ENCODE measurements at regions not wholly inside any gene's neighbourhood (a gene's known extent, or its start where the extent isn't known, plus 50 kb on each side); places are given as distances from the start of the nearest gene placed in this dataset.
A peak's percentile ranks its signal among the peaks of the same experiment; 100 is the strongest.

DNA sequence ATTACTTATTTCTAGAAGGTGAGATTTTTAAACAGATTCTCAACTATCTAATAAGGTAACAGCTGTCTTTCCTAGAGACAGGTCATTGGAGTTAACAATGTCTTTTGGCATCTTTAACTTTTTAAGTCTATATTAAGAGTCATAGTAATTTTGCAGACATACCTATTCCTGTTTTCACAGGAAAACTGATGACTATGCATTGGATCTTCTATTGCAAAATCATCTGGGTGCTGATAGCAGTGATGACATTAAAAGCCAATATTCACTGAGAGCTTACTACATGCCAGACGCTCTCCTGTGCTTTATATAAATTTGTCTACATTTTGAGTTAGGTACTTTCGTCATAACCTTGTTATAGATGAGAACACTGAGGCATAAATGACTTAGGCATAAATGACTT lies 462.4 kb upstream of the MARCKS start:
- TF ChIP-seq, protein P1, sequence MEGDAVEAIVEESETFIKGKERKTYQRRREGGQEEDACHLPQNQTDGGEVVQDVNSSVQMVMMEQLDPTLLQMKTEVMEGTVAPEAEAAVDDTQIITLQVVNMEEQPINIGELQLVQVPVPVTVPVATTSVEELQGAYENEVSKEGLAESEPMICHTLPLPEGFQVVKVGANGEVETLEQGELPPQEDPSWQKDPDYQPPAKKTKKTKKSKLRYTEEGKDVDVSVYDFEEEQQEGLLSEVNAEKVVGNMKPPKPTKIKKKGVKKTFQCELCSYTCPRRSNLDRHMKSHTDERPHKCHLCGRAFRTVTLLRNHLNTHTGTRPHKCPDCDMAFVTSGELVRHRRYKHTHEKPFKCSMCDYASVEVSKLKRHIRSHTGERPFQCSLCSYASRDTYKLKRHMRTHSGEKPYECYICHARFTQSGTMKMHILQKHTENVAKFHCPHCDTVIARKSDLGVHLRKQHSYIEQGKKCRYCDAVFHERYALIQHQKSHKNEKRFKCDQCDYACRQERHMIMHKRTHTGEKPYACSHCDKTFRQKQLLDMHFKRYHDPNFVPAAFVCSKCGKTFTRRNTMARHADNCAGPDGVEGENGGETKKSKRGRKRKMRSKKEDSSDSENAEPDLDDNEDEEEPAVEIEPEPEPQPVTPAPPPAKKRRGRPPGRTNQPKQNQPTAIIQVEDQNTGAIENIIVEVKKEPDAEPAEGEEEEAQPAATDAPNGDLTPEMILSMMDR (IDR thresholded peaks at IDR 0.05): no peak
- TF ChIP-seq RNF2 (IDR thresholded peaks at IDR 0.05; ENCODE audit: borderline replicate concordance, low read depth): no peak
- TF ChIP-seq NFE2L2 (conservative IDR thresholded peaks at IDR 0.05; ENCODE audit: low read length): no peak
- no peak for TF ChIP-seq SMC3 (IDR thresholded peaks at IDR 0.05)
- TF ChIP-seq, protein P2, sequence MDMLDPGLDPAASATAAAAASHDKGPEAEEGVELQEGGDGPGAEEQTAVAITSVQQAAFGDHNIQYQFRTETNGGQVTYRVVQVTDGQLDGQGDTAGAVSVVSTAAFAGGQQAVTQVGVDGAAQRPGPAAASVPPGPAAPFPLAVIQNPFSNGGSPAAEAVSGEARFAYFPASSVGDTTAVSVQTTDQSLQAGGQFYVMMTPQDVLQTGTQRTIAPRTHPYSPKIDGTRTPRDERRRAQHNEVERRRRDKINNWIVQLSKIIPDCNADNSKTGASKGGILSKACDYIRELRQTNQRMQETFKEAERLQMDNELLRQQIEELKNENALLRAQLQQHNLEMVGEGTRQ (IDR thresholded peaks at IDR 0.05): no peak
- TF ChIP-seq CHD4 (IDR thresholded peaks at IDR 0.05; ENCODE audit: borderline replicate concordance): no peak
- TF ChIP-seq ZNF302 (CRISPR knock-in tag; IDR thresholded peaks at IDR 0.05): no peak
- TF ChIP-seq HOXA7 (CRISPR knock-in tag; IDR thresholded peaks at IDR 0.05): no peak
- TF ChIP-seq BHLHE40 (IDR thresholded peaks at IDR 0.05; ENCODE audit: low read depth, low read length): no peak
- TF ChIP-seq MAZ (IDR thresholded peaks at IDR 0.05; ENCODE audit: borderline replicate concordance, low read depth, low read length): no peak
- POLR2A ChIA-PET: no interaction called here
- CTCF ChIA-PET: no interaction called here
- H3K9me3 ChIP-seq: no peaks in the 10 kb centered on the region
- no peak overlapping the region for H3K27ac ChIP-seq
- no peak for ATAC-seq
- H3K4me1 ChIP-seq: no peaks in the 10 kb centered on the region
- H3K4me2 ChIP-seq: no peak overlapping the region
- no peak for DNase-seq (ENCODE audit: low read depth in 1 of 2, low spot score in 1 of 2)
- H3K4me3 ChIP-seq: no peak overlapping the region
- FAIRE-seq: no peak
- 83% methylated on average over 2 of the region's 2 CpGs for WGBS (ENCODE audit: missing lambda C conversion rate)

DNA sequence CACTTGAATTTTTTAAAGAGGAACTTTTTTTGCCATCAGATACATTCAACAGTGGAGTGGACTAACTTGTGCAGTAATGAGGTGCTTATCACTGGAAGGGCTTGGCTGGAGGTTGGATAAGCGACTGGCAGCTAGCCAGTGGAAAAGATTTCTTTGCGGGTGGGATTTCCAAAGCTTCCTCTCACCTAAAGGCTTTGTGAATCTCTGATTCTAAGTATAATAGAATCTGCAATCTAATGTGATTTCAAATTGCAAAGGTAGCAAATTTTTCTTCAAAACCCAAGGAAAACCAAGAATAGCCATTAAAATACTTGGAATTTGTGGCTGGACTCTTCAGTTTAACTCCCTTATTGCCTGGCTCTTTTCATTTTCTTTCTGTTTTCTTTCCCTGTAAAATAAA lies 460.4 kb upstream of the MARCKS start:
- CTCF ChIA-PET: no interaction called here
- no peak for FAIRE-seq
- DNase-seq (ENCODE audit: low read depth in 1 of 2, low spot score in 1 of 2): no peak
- WGBS (ENCODE audit: missing lambda C conversion rate): 93% methylated on average over 2 of the region's 2 CpGs
- POLR2A ChIA-PET: no interaction called here
- Histone ChIP-seq H3K4me1 (no peaks in the 10 kb centered on the region), H3K4me3 (no peak overlapping the region), H3K9me3 (no peaks in the 10 kb centered on the region), H3K4me2 (no peak overlapping the region), H3K27ac (no peak overlapping the region)
- peak; percentile 15 for TF ChIP-seq MAFK (IDR thresholded peaks at IDR 0.05; ENCODE audit: partially characterized antibody)
- TF ChIP-seq RCOR1 (IDR thresholded peaks at IDR 0.05; ENCODE audit: low read depth, low read length): no peak
- no peak for TF ChIP-seq KDM1A (IDR thresholded peaks at IDR 0.05; ENCODE audit: low read depth)
- no peak for ATAC-seq

DNA sequence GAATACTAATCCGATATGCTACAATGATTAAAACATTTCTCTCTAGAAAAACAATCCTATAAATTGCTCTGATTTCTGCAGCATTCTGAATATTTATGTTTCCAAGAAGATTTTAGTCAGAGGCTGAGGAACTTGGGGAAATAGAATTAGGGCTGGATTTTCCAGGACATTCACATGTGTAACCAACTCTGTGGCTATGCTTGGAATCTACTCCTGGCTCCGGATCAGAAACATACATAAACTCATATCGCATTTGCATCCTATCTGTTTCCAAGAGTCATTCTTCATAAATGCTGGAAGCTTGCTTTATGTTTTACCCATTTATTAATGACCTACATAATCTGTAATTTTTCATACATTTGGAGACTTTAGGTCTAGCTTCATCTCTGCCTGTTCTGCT lies 459.9 kb upstream of the MARCKS start:
- no peak for ATAC-seq
- ChIA-PET CTCF (no interaction called here), POLR2A (no interaction called here)
- H3K4me2 ChIP-seq: no peak overlapping the region
- DNase-seq (ENCODE audit: low read depth in 1 of 2, low spot score in 1 of 2): no peak
- no peak overlapping the region for H3K4me3 ChIP-seq
- TF ChIP-seq CBX8 (IDR thresholded peaks at IDR 0.05) (no peak), HOXB5 (CRISPR knock-in tag; IDR thresholded peaks at IDR 0.05) (no peak), PHF8 (IDR thresholded peaks at IDR 0.05; ENCODE audit: borderline replicate concordance, low read depth) (no peak), FOSB (CRISPR knock-in tag; IDR thresholded peaks at IDR 0.05) (no peak), FOSL2 (IDR thresholded peaks at IDR 0.05) (no peak), FOSL2 (CRISPR knock-in tag; IDR thresholded peaks at IDR 0.05) (no peak), MAFK (IDR thresholded peaks at IDR 0.05; ENCODE audit: partially characterized antibody) (no peak), HDAC2 (IDR thresholded peaks at IDR 0.05) (no peak), TP53 (CRISPR knock-in tag; IDR thresholded peaks at IDR 0.05) (no peak), CBX2 (IDR thresholded peaks at IDR 0.05; ENCODE audit: borderline replicate concordance, low read depth) (no peak), JUN (IDR thresholded peaks at IDR 0.05) (no peak), ZFP36 (IDR thresholded peaks at IDR 0.05; ENCODE audit: borderline replicate concordance, partially characterized antibody) (no peak)
- TF ChIP-seq, protein P3, sequence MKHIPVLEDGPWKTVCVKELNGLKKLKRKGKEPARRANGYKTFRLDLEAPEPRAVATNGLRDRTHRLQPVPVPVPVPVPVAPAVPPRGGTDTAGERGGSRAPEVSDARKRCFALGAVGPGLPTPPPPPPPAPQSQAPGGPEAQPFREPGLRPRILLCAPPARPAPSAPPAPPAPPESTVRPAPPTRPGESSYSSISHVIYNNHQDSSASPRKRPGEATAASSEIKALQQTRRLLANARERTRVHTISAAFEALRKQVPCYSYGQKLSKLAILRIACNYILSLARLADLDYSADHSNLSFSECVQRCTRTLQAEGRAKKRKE (CRISPR knock-in tag; IDR thresholded peaks at IDR 0.05; ENCODE audit: low read depth): no peak
- TF ChIP-seq, protein P4, sequence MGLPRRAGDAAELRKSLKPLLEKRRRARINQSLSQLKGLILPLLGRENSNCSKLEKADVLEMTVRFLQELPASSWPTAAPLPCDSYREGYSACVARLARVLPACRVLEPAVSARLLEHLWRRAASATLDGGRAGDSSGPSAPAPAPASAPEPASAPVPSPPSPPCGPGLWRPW (IDR thresholded peaks at IDR 0.05): no peak
- TF ChIP-seq, protein P5, sequence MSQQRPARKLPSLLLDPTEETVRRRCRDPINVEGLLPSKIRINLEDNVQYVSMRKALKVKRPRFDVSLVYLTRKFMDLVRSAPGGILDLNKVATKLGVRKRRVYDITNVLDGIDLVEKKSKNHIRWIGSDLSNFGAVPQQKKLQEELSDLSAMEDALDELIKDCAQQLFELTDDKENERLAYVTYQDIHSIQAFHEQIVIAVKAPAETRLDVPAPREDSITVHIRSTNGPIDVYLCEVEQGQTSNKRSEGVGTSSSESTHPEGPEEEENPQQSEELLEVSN (IDR thresholded peaks at IDR 0.05; ENCODE audit: borderline replicate concordance, low read depth): no peak
- no peak overlapping the region for H3K27ac ChIP-seq
- H3K9me3 ChIP-seq: no peaks in the 10 kb centered on the region
- 91% methylated on average over 3 of the region's 3 CpGs for WGBS (ENCODE audit: missing lambda C conversion rate)
- no peaks in the 10 kb centered on the region for H3K4me1 ChIP-seq
- no peak for FAIRE-seq

All from A549 (cell line).